HG02943 (cell line): ENCODE measurements at regions not wholly inside any gene's neighbourhood (a gene's known extent, or its start where the extent isn't known, plus 50 kb on each side); places are given as distances from the start of the nearest gene placed in this dataset.
"Not testable (repeated sequence)": the region's sequence is repeated elsewhere in the genome, so short reads cannot be mapped to it uniquely, and the experiment has no call there.

ENCODE experiments used
- ATAC-seq: cut with Tn5 transposase; IDR thresholded peaks from one replicate; pipeline ENCODE4 v1.9.1; 2021; ENCODE audit warnings: mild to moderate bottlenecking, low read depth, moderate library complexity; ENCODE audit not compliant: unreplicated experiment

GRCh38 chr2:56590611-56591010 is 406.8 kb downstream of the CCDC85A start:
- no peak for ATAC-seq

- not testable (repeated sequence) for ATAC-seq
Measured at GRCh38 chr2:56606086-56606485, 422.3 kb downstream of the CCDC85A start.

GRCh38 chr2:56613254-56613653 is 429.5 kb downstream of the CCDC85A start:
- no peak for ATAC-seq

GRCh38 chr2:56613920-56614319 is 430.1 kb downstream of the CCDC85A start:
- no peak for ATAC-seq

GRCh38 chr2:56615760-56616159 is 432.0 kb downstream of the CCDC85A start:
- no peak for ATAC-seq

- ATAC-seq, result no peak
Measured at GRCh38 chr2:56624181-56624580, 440.4 kb downstream of the CCDC85A start.

GRCh38 chr2:56626927-56627326 is 443.1 kb downstream of the CCDC85A start:
- ATAC-seq, result no peak

GRCh38 chr2:56630286-56630685 is 446.5 kb downstream of the CCDC85A start:
- no peak for ATAC-seq

- no peak for ATAC-seq
Measured at GRCh38 chr2:56647997-56648396, 464.2 kb downstream of the CCDC85A start.

- no peak for ATAC-seq
Measured at GRCh38 chr2:56648802-56649201, 465.0 kb downstream of the CCDC85A start.

- ATAC-seq, result no peak
Measured at GRCh38 chr2:56654936-56655335, 471.1 kb downstream of the CCDC85A start.

GRCh38 chr2:56656826-56657225 is 473.0 kb downstream of the CCDC85A start:
- ATAC-seq, result no peak

- no peak for ATAC-seq
Measured at GRCh38 chr2:56666777-56667176, 483.0 kb downstream of the CCDC85A start.

- ATAC-seq, result no peak
Measured at GRCh38 chr2:56671973-56672569, 488.3 kb downstream of the CCDC85A start.

- ATAC-seq, result no peak
Measured at GRCh38 chr2:56674084-56674483, 490.3 kb downstream of the CCDC85A start.

GRCh38 chr2:56676966-56677365 is 493.2 kb downstream of the CCDC85A start:
- no peak for ATAC-seq

- ATAC-seq, result no peak
Measured at GRCh38 chr2:56680971-56681631, 497.3 kb downstream of the CCDC85A start.

GRCh38 chr2:56681659-56682396 is 498.0 kb downstream of the CCDC85A start:
- no peak for ATAC-seq

- no peak for ATAC-seq
Measured at GRCh38 chr2:56682397-56682760, 498.6 kb downstream of the CCDC85A start.

GRCh38 chr2:56684327-56684726 is 500.5 kb downstream of the CCDC85A start:
- ATAC-seq, result no peak

- no peak for ATAC-seq
Measured at GRCh38 chr2:56685205-56685604, 501.4 kb downstream of the CCDC85A start.

GRCh38 chr2:56687169-56687568 is 503.4 kb downstream of the CCDC85A start:
- ATAC-seq, result no peak
